A549 (cell line): ENCODE measurements at regions not wholly inside any gene's neighbourhood (a gene's known extent, or its start where the extent isn't known, plus 50 kb on each side); places are given as distances from the start of the nearest gene placed in this dataset.

Source experiments
- BHLHE40 ChIP-seq: IDR thresholded peaks from 2 replicates; pipeline ENCODE4 v1.6.1; 2012; ENCODE audit warnings: low read depth, low read length, inconsistent platforms
- CBX2 ChIP-seq: fragments of 200-600 bp; sonication (generic); IDR thresholded peaks from 2 replicates; pipeline ENCODE4 v1.6.1; 2016; ENCODE audit warnings: low read depth, mild to moderate bottlenecking, borderline replicate concordance
- CTCF ChIP-seq: fragments of >200 bp; sonication (Bioruptor Twin); formaldehyde crosslinking; IDR thresholded peaks from 3 replicates; pipeline ENCODE4 v1.5.1; 2016
- EHMT2 ChIP-seq: fragments of 200-600 bp; sonication (generic); IDR thresholded peaks from 2 replicates; pipeline ENCODE4 v1.6.1; 2016; ENCODE audit warnings: antibody characterized with exemption, low read depth, mild to moderate bottlenecking, moderate library complexity
- EP300 ChIP-seq, 2 experiments: fragments of >200 bp; sonication (Bioruptor Twin); formaldehyde crosslinking; IDR thresholded peaks; 2 replicates in 1 of 2; 3 replicates in 1 of 2; pipeline ENCODE4 v1.6.1; 2016 to 2017
- MAX ChIP-seq: IDR thresholded peaks from 2 replicates; pipeline ENCODE4 v1.6.1; 2012
- POLR2A ChIP-seq: IDR thresholded peaks from 2 replicates; pipeline ENCODE4 v1.6.1; 2012; ENCODE audit warnings: mild to moderate bottlenecking, low read length
- RFX5 ChIP-seq: fragments of 450-650 bp; IDR thresholded peaks from 2 replicates; pipeline ENCODE4 v1.7.1; 2014; ENCODE audit warnings: antibody characterized with exemption, mild to moderate bottlenecking, moderate library complexity
- ZFP36 ChIP-seq: fragments of 450-650 bp; IDR thresholded peaks from 2 replicates; pipeline ENCODE4 v1.6.1; 2014; ENCODE audit warnings: borderline replicate concordance; ENCODE audit not compliant: partially characterized antibody

- no peak for TF ChIP-seq CTCF
- no peak for TF ChIP-seq ZFP36
- TF ChIP-seq POLR2A, result no peak
- no peak for TF ChIP-seq RFX5
- no peak for TF ChIP-seq MAX
- no peak for TF ChIP-seq BHLHE40
- no peak for TF ChIP-seq CBX2
- no peak for TF ChIP-seq EHMT2
- TF ChIP-seq EP300 (IDR thresholded peaks at IDR 0.05), result no peak
Observed at GRCh38 chr3:124632566-124633140, 97.6 kb upstream of the UMPS start.
